K562 (cell line): ENCODE measurements at regions not wholly inside any gene's neighbourhood (a gene's known extent, or its start where the extent isn't known, plus 50 kb on each side); places are given as distances from the start of the nearest gene placed in this dataset.

Experiments used
- ATAC-seq: fragments of 200-7000 bp; cut with Tn5 transposase; 3 replicates; pipeline ENCODE4 v1.9.1; 2020; ENCODE audit warnings: moderate library complexity
- BruUV-seq: library from RNA; stranded (reverse); fragments of 400-500 nt; replicated peaks from 2 replicates; lab custom pipeline; 2021; lab: Mats Ljungman, UMichigan
- CTCF ChIA-PET: fragments of 300-600 bp; formaldehyde crosslinking; extraction: SDS; loops from one replicate; lab custom pipeline; 2021; ENCODE audit warnings: low intra/inter-chr PET ratio; lab: Yijun Ruan, JAX
- POLR2A ChIA-PET: fragments of 300-600, 350-650 bp; sonication (Branson Sonifier 250); formaldehyde crosslinking; extraction: SDS; loops from one replicate; lab custom pipeline; 2021; ENCODE audit warnings: antibody characterized with exemption, inconsistent platforms; lab: Yijun Ruan, JAX
- DNase-seq, 4 experiments: peaks; one replicate each; pipeline versions ENCODE4 v3.0.0 to v3.0.0-alpha.2; 2011 to 2018; ENCODE audit warnings: low spot score in 3 of 4, mixed read lengths in 3 of 4; ENCODE audit errors: extremely low read depth in 1 of 4
- FAIRE-seq: peaks from 2 replicates; lab custom pipeline; 2011; peaks lifted over from hg19 to GRCh38; lab: Jason Lieb, UNC
- H2AFZ ChIP-seq: 2 replicates; pipeline ENCODE4 v1.6.0; 2011; ENCODE audit warnings: low read depth, low read length, control low read depth, inconsistent platforms
- H3K27ac ChIP-seq: fragments of 200-600 bp; 3 replicates; pipeline ENCODE4 v1.8.0; 2011; ENCODE audit warnings: low read depth, mild to moderate bottlenecking, control low read depth, inconsistent platforms, low read length, moderate library complexity, mixed read lengths; ENCODE audit errors: extremely low read depth
- H3K27me3 ChIP-seq, 2 experiments: fragments of 300-600 bp in 1 of 2; 2 replicates in 1 of 2; 3 replicates in 1 of 2; pipeline versions ENCODE4 v1.6.0 to v1.8.0; 2011; ENCODE audit warnings: inconsistent platforms in 2 of 2, low read length in 2 of 2, mild to moderate bottlenecking in 1 of 2, mixed read lengths in 1 of 2, moderate library complexity in 1 of 2; ENCODE audit not compliant: control insufficient read depth in 2 of 2, insufficient read depth in 2 of 2
- H3K36me3 ChIP-seq: fragments of 300-600 bp; 3 replicates; pipeline ENCODE4 v1.8.0; 2011; ENCODE audit warnings: mild to moderate bottlenecking, low read length, inconsistent platforms; ENCODE audit not compliant: control insufficient read depth, insufficient read depth
- H3K4me1 ChIP-seq, 2 experiments: fragments of 200-600 bp in 1 of 2; replicated peaks in 1 of 2; 2 replicates in 1 of 2; 3 replicates in 1 of 2; pipeline versions ENCODE4 v1.5.1 to v1.8.0; 2011; ENCODE audit warnings: inconsistent platforms in 2 of 2, low read length in 2 of 2, mild to moderate bottlenecking in 1 of 2, mixed read lengths in 1 of 2, moderate library complexity in 1 of 2; ENCODE audit not compliant: control insufficient read depth in 2 of 2, insufficient read depth in 2 of 2
- H3K4me2 ChIP-seq: 2 replicates; pipeline ENCODE4 v1.6.1; 2011; ENCODE audit warnings: low read length, control low read depth, inconsistent platforms, mixed read lengths; ENCODE audit not compliant: insufficient read depth
- H3K4me3 ChIP-seq: fragments of 200-600 bp; sonication (generic), shearing (Covaris generic); 2 replicates; pipeline ENCODE4 v1.5.1; 2016; ENCODE audit warnings: control low read depth, inconsistent platforms
- H3K79me2 ChIP-seq: fragments of 200-600 bp; 3 replicates; pipeline ENCODE4 v1.8.0; 2011; ENCODE audit warnings: low read length, inconsistent platforms; ENCODE audit not compliant: control insufficient read depth, insufficient read depth
- H3K9ac ChIP-seq, 2 experiments: 2 replicates each; pipeline versions ENCODE4 v1.6.0 to v1.6.1; 2011; ENCODE audit warnings: low read depth in 2 of 2, low read length in 2 of 2, control low read depth in 1 of 2, inconsistent platforms in 1 of 2, mild to moderate bottlenecking in 1 of 2, mixed read lengths in 1 of 2; ENCODE audit not compliant: insufficient read depth in 1 of 2
- H3K9me1 ChIP-seq: one replicate; pipeline ENCODE4 v1.6.0; 2011; ENCODE audit warnings: inconsistent platforms, mild to moderate bottlenecking, low read length, moderate library complexity; ENCODE audit not compliant: control insufficient read depth, insufficient read depth
- H3K9me3 ChIP-seq: replicated peaks from 2 replicates; pipeline ENCODE4 v1.5.1; 2011; ENCODE audit warnings: low read depth, low read length, inconsistent platforms; ENCODE audit not compliant: control insufficient read depth, insufficient read depth
- H4K20me1 ChIP-seq: replicated peaks from 2 replicates; pipeline ENCODE4 v1.6.1; 2011; ENCODE audit warnings: low read length, inconsistent platforms, mixed read lengths; ENCODE audit not compliant: control insufficient read depth, insufficient read depth
- ATF3 ChIP-seq, 2 experiments: fragments of 450-650 bp in 1 of 2; sonication (generic) in 1 of 2; formaldehyde crosslinking in 1 of 2; IDR thresholded peaks in 1 of 2; conservative IDR thresholded peaks in 1 of 2; 2 replicates each; pipeline versions ENCODE4 v1.6.1 to v1.8.1; 2016 to 2023; ENCODE audit warnings: mild to moderate bottlenecking in 2 of 2, moderate library complexity in 2 of 2, inconsistent platforms in 1 of 2, missing genetic modification reagents in 1 of 2
- ATF7 ChIP-seq: fragments of 450-650 bp; IDR thresholded peaks from 2 replicates; pipeline ENCODE4 v1.7.1; 2014; ENCODE audit warnings: mild to moderate bottlenecking, moderate library complexity
- BACH1 ChIP-seq: fragments of 200-800 bp; sonication (Bioruptor generic); IDR thresholded peaks from 2 replicates; pipeline ENCODE4 v1.6.1; 2016; ENCODE audit warnings: missing genetic modification characterization, missing compliant biosample characterization
- CEBPB ChIP-seq: fragments of 450-650 bp; IDR thresholded peaks from 2 replicates; pipeline ENCODE4 v1.6.1; 2016; ENCODE audit warnings: missing genetic modification characterization, missing compliant biosample characterization
- GABPB1 ChIP-seq: sonication (generic); formaldehyde crosslinking; IDR thresholded peaks from 2 replicates; pipeline ENCODE4 v1.8.0; 2022; ENCODE audit warnings: mild to moderate bottlenecking, missing genetic modification reagents
- KLF10 ChIP-seq: fragments of 250-450 bp; sonication (Bioruptor Pico); IDR thresholded peaks from 2 replicates; pipeline ENCODE4 v1.6.1; 2021; ENCODE audit warnings: matching md5 sums
- MITF ChIP-seq: IDR thresholded peaks from 2 replicates; pipeline ENCODE4 v1.6.1; 2014; ENCODE audit warnings: antibody characterized with exemption
- RBM25 ChIP-seq: fragments of 200-400 bp; formaldehyde crosslinking; IDR thresholded peaks from 2 replicates; pipeline ENCODE4 v1.6.1; 2018; ENCODE audit warnings: low read length, low read depth, moderate library complexity; ENCODE audit not compliant: severe bottlenecking
- SMAD1 ChIP-seq: fragments of 150-350 bp; IDR thresholded peaks from 2 replicates; pipeline ENCODE4 v1.6.1; 2014; ENCODE audit warnings: low read length, low read depth; ENCODE audit not compliant: partially characterized antibody
- SRSF9 ChIP-seq: fragments of 200-400 bp; formaldehyde crosslinking; IDR thresholded peaks from 2 replicates; pipeline ENCODE4 v1.6.1; 2017; ENCODE audit warnings: low read depth, low read length, borderline replicate concordance
- STAT5A ChIP-seq: IDR thresholded peaks from 2 replicates; pipeline ENCODE4 v1.6.1; 2012; ENCODE audit warnings: low read length, inconsistent platforms, borderline replicate concordance
- ZBTB33 ChIP-seq: sonication (generic); formaldehyde crosslinking; IDR thresholded peaks from 2 replicates; pipeline ENCODE4 v1.8.1; 2023; ENCODE audit warnings: mild to moderate bottlenecking, missing genetic modification reagents
- ZNF395 ChIP-seq: fragments of 200-800 bp; sonication (Bioruptor generic); IDR thresholded peaks from 2 replicates; pipeline ENCODE4 v1.6.1; 2017; ENCODE audit warnings: missing genetic modification characterization, missing compliant biosample characterization
- ZNF449 ChIP-seq: fragments of 250-450 bp; sonication (Bioruptor Pico); IDR thresholded peaks from 2 replicates; pipeline ENCODE4 v1.8.0; 2022; ENCODE audit warnings: moderate library complexity, mild to moderate bottlenecking, inconsistent platforms
- WGBS: fragments of 100-300 bp; shearing (Covaris generic); methylation state at CpG from one replicate; pipeline ENCODE4 v1.1.6; 2016; ENCODE audit warnings: low coverage, mixed read lengths; ENCODE audit not compliant: insufficient coverage; ENCODE audit errors: missing lambda C conversion rate; 5-methylcytosine and 5-hydroxymethylcytosine counted together
- in situ Hi-C: fragments of 300-500 bp; cut with MboI; formaldehyde crosslinking; loops from 4 replicates; pipeline ENCODE4 v1.15.0; 2018; ENCODE audit warnings: inconsistent platforms, mixed read lengths
- intact Hi-C: fragments of 100-400 bp; cut with micrococcal nuclease; formaldehyde crosslinking; loops from 2 replicates; pipeline ENCODE4 v1.14.2; 2022

- H3K36me3 ChIP-seq = no peaks in the 10 kb centered on the region
- CTCF ChIA-PET = no interaction called here
- no peak overlapping the region for H3K4me3 ChIP-seq
- in situ Hi-C loops = no loop called here
- intact Hi-C loops = no loop called here
- H3K4me2 ChIP-seq = no peak overlapping the region
- H3K9ac ChIP-seq = no peak overlapping the region
- H4K20me1 ChIP-seq = no peaks in the 10 kb centered on the region
- ATAC-seq (no peak), FAIRE-seq (no peak), DNase-seq (no peak)
- H3K27ac ChIP-seq = no peak overlapping the region
- H2AFZ ChIP-seq = no peak overlapping the region
- no TSS peak for BruUV-seq
- H3K9me3 ChIP-seq = no peaks in the 10 kb centered on the region
- 0% methylated on average over 1 of the region's 3 CpGs for WGBS
- H3K9me1 ChIP-seq = no peaks in the 10 kb centered on the region
- no peaks in the 10 kb centered on the region for H3K27me3 ChIP-seq
- no peaks in the 10 kb centered on the region for H3K79me2 ChIP-seq
- POLR2A ChIA-PET = no interaction called here
- H3K4me1 ChIP-seq = no peaks in the 10 kb centered on the region
- no peak for TF ChIP-seq ZNF395 (CRISPR knock-in tag)
- no peak for TF ChIP-seq ZBTB33
- TF ChIP-seq SMAD1 = no peak
- TF ChIP-seq RBM25 = no peak
- no peak for TF ChIP-seq CEBPB (tag)
- TF ChIP-seq ATF7 = no peak
- TF ChIP-seq KLF10 (CRISPR knock-in tag) = no peak
- no peak for TF ChIP-seq SRSF9
- TF ChIP-seq GABPB1 = no peak
- TF ChIP-seq STAT5A = no peak
- no peak for TF ChIP-seq ATF3 (IDR thresholded peaks at IDR 0.05)
- TF ChIP-seq ATF3 (CRISPR knock-in tag; conservative IDR thresholded peaks at IDR 0.05) = no peak
- TF ChIP-seq ZNF449 (CRISPR knock-in tag) = no peak
- no peak for TF ChIP-seq MITF
- no peak for TF ChIP-seq BACH1
Observed at GRCh38 chr13:79860791-79861190, 379.8 kb downstream of the NDFIP2 start.
